ENCODE measurements at regions not wholly inside any gene's neighbourhood (a gene's known extent, or its start where the extent isn't known, plus 50 kb on each side); places are given as distances from the start of the nearest gene placed in this dataset.

GRCh38 chr6:12522347-12522746 is 194.2 kb upstream of the PHACTR1 start:
- intact Hi-C loops (cut with DNase I; ENCODE audit: low total_unique reads), result no loop called here
- WGBS, 2 donors, result 93 to 95% methylated on average over 1 of the region's 1 CpG
- no peaks in the 10 kb centered on the region for H3K27me3 ChIP-seq
- no peak for TF ChIP-seq POLR2A (IDR thresholded peaks at IDR 0.05)
- TF ChIP-seq, protein P1, sequence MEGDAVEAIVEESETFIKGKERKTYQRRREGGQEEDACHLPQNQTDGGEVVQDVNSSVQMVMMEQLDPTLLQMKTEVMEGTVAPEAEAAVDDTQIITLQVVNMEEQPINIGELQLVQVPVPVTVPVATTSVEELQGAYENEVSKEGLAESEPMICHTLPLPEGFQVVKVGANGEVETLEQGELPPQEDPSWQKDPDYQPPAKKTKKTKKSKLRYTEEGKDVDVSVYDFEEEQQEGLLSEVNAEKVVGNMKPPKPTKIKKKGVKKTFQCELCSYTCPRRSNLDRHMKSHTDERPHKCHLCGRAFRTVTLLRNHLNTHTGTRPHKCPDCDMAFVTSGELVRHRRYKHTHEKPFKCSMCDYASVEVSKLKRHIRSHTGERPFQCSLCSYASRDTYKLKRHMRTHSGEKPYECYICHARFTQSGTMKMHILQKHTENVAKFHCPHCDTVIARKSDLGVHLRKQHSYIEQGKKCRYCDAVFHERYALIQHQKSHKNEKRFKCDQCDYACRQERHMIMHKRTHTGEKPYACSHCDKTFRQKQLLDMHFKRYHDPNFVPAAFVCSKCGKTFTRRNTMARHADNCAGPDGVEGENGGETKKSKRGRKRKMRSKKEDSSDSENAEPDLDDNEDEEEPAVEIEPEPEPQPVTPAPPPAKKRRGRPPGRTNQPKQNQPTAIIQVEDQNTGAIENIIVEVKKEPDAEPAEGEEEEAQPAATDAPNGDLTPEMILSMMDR (IDR thresholded peaks at IDR 0.05), result no peak
- no peaks in the 10 kb centered on the region for H3K36me3 ChIP-seq (ENCODE audit: low read depth, missing control alignments)
- H3K4me1 ChIP-seq, result no peaks in the 10 kb centered on the region
- H3K4me3 ChIP-seq, result no peak overlapping the region
- no peak for DNase-seq
- no peak overlapping the region for H3K27ac ChIP-seq
- no peaks in the 10 kb centered on the region for H3K9me3 ChIP-seq

GRCh38 chr6:12523726-12524125 is 192.8 kb upstream of the PHACTR1 start:
- no peak overlapping the region for H3K4me3 ChIP-seq

DNA sequence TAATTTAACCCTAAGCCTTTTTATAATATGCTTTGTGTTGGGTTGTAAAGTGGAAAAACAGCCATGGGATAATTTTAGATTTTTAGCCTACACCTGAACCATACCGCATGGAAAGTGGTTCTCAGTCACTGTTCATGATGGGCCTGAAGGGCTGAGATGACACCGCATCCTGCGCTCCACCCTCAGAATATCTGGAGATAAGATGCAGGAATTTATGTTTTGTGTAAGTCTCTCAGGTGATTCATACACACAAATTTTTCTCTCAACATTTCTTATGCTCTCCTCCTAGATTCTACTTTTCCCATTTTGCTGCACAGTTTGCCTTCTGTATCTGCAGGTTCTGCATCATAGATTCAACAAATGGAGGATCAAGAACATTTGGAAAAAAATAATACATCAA is 191.3 kb upstream of the PHACTR1 start:
- no peaks in the 10 kb centered on the region for H3K36me3 ChIP-seq (ENCODE audit: low read depth, missing control alignments)
- no peaks in the 10 kb centered on the region for H3K4me1 ChIP-seq
- H3K9me3 ChIP-seq, result no peaks in the 10 kb centered on the region
- H3K4me3 ChIP-seq, result no peak overlapping the region
- 77 to 96% methylated on average over 3 of the region's 3 CpGs for WGBS, 2 donors
- no peak for TF ChIP-seq POLR2A (IDR thresholded peaks at IDR 0.05)
- TF ChIP-seq, protein P1 (IDR thresholded peaks at IDR 0.05), result no peak
- H3K27me3 ChIP-seq, result no peaks in the 10 kb centered on the region
- H3K27ac ChIP-seq, result no peak overlapping the region
- intact Hi-C loops (cut with DNase I; ENCODE audit: low total_unique reads), result no loop called here
- DNase-seq, result no peak

More at GRCh38 chr6:12523726-12524125, 192.8 kb upstream of the PHACTR1 start:
- H3K27me3 ChIP-seq, result no peaks in the 10 kb centered on the region
- H3K36me3 ChIP-seq (ENCODE audit: low read depth, missing control alignments), result no peaks in the 10 kb centered on the region
- no peak for DNase-seq
- TF ChIP-seq, protein P1 (IDR thresholded peaks at IDR 0.05), result no peak
- no peak for TF ChIP-seq POLR2A (IDR thresholded peaks at IDR 0.05)
- whole genome bisulfite sequencing, 2 donors, result 62 to 74% methylated on average over 1 of the region's 1 CpG
- intact Hi-C loops (cut with DNase I; ENCODE audit: low total_unique reads), result no loop called here
- no peak overlapping the region for H3K27ac ChIP-seq
- no peaks in the 10 kb centered on the region for H3K9me3 ChIP-seq
- H3K4me1 ChIP-seq, result no peaks in the 10 kb centered on the region

DNA sequence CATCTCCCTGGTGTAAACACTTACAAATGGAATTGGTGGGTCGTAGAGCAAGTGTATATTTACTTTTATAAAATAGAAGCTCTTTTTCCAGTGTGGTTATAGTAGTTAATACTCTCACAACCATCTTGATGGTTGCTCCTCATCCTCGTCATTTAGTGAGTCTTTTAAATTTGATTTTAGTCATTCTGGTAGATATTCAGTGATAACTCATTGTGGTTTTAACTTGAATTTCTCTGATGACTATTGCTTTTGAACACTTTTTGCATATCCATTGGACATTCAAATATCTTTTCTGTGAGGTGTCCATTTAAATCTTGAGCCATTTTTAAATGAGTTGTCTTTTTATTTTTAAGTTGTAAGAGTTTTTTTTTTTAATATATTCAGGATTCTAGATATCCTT is 189.2 kb upstream of the PHACTR1 start:
- DNase-seq, result no peak
- intact Hi-C loops (cut with DNase I; ENCODE audit: low total_unique reads), result no loop called here
- no peak overlapping the region for H3K4me3 ChIP-seq
- no peaks in the 10 kb centered on the region for H3K4me1 ChIP-seq
- 86 to 90% methylated on average over 2 of the region's 2 CpGs for WGBS, 2 donors
- no peaks in the 10 kb centered on the region for H3K27me3 ChIP-seq
- no peaks in the 10 kb centered on the region for H3K9me3 ChIP-seq
- TF ChIP-seq POLR2A (IDR thresholded peaks at IDR 0.05), result no peak
- TF ChIP-seq, protein P1 (IDR thresholded peaks at IDR 0.05), result no peak
- no peaks in the 10 kb centered on the region for H3K36me3 ChIP-seq (ENCODE audit: low read depth, missing control alignments)
- H3K27ac ChIP-seq, result no peak overlapping the region

DNA sequence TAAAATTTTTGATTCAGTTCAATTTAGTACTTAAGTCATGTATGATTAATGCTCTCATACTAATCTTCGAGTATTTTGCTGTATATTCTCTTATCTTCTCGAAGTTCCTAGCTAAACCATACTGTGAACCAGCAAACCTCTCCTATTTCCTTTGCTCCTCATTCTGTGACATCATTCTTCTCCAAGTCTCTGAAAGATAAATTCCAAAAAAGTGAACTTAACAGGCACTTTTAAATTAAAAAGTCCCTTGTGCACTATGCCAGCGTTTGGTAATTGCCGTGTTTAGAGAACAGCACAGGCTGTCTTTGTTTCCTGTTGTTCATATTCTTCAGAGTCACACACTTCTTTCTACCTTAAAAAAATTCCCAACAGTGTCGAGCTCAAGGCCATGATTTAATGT is 188.4 kb upstream of the PHACTR1 start:
- no peaks in the 10 kb centered on the region for H3K4me1 ChIP-seq
- intact Hi-C loops (cut with DNase I; ENCODE audit: low total_unique reads), result no loop called here

More for the DNA sequence above, 188.4 kb upstream of the PHACTR1 start:
- no peak for DNase-seq
- Histone ChIP-seq H3K27me3 (no peaks in the 10 kb centered on the region), H3K4me3 (no peak overlapping the region), H3K36me3 (ENCODE audit: low read depth, missing control alignments) (no peaks in the 10 kb centered on the region), H3K9me3 (no peaks in the 10 kb centered on the region), H3K27ac (no peak overlapping the region)
- WGBS, 2 donors, result 27 to 43% methylated on average over 5 of the region's 5 CpGs
- TF ChIP-seq POLR2A (IDR thresholded peaks at IDR 0.05), result no peak
- TF ChIP-seq, protein P1 (IDR thresholded peaks at IDR 0.05), result no peak

Data from testis (tissue), 2 donors.